GM21423 (cell line): ENCODE measurements at regions not wholly inside any gene's neighbourhood (a gene's known extent, or its start where the extent isn't known, plus 50 kb on each side); places are given as distances from the start of the nearest gene placed in this dataset.
"Not testable (repeated sequence)": the region's sequence is repeated elsewhere in the genome, so short reads cannot be mapped to it uniquely, and the experiment has no call there.

ENCODE experiments used
- ATAC-seq: cut with Tn5 transposase; IDR thresholded peaks from one replicate; pipeline ENCODE4 v1.9.1; 2021; ENCODE audit warnings: mild to moderate bottlenecking, moderate library complexity; ENCODE audit not compliant: unreplicated experiment

- no peak for ATAC-seq
These were observed 222.4 kb downstream of the ANTXR2 start for GRCh38 chr4:79850626-79851025.

GRCh38 chr4:79848329-79848728 lies 224.7 kb downstream of the ANTXR2 start:
- ATAC-seq = no peak

DNA sequence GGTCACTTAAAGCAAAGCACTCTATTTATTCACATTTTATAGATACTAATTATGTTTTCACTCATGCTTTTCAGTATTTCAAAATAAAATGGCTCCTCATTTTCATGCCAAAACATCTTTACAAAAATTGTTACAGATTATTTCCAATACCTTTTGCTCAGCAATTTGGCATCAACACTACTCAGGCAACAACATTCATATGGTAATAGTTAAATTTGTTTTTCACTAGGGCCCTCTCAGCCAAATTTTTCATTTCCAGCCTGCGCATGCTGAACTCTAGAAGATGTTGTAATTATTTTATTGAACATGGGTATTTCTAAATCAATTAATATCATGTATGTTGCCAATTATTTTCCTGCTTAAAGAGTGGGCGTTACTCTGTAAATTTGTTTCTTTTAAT lies 225.6 kb downstream of the ANTXR2 start:
- no peak for ATAC-seq

- ATAC-seq = no peak
These were observed 230.9 kb downstream of the ANTXR2 start for GRCh38 chr4:79842162-79842561.

DNA sequence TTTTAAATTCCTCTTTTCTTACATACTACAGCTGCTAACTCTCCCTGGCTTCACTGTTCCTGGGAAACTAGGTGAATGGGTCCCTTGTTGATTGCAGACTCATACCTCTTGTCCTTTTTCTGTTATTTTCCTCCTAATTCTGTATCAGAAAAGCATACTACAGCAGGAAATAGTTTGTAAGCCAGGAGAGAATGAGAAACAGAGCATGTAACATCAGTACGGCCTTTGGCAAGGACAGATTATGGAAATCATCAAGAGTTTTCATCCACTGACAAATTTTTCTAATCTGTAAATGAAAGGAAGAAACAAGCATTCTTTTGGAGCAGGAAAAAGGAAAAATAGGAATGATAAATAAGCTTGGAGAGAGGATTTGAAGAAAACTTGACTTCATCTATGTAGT lies 239.2 kb downstream of the ANTXR2 start:
- ATAC-seq = no peak

GRCh38 chr4:79831701-79832514 lies 241.1 kb downstream of the ANTXR2 start:
- ATAC-seq = no peak

DNA sequence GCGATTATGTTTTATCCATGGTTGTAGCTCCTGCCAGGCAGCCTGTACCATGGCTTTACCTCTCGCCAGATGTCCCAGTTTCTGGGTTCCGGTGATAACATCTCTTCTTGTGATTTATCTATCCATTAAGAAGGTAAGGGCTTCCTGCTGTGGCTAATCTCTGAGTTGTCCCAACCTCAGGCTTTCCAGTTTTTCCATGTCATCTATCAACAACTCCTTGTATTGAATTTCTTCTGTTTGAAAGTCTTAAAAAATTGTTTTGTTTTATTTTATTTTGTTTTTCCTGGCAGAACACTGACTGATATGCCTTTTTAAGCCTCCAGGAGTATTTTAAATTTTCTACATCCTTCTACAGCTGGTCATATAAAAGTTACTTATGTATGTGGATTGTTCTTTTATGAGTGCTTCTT lies 241.9 kb downstream of the ANTXR2 start:
- ATAC-seq = no peak

- no peak for ATAC-seq
These were observed 245.7 kb downstream of the ANTXR2 start for GRCh38 chr4:79827283-79827682.

DNA sequence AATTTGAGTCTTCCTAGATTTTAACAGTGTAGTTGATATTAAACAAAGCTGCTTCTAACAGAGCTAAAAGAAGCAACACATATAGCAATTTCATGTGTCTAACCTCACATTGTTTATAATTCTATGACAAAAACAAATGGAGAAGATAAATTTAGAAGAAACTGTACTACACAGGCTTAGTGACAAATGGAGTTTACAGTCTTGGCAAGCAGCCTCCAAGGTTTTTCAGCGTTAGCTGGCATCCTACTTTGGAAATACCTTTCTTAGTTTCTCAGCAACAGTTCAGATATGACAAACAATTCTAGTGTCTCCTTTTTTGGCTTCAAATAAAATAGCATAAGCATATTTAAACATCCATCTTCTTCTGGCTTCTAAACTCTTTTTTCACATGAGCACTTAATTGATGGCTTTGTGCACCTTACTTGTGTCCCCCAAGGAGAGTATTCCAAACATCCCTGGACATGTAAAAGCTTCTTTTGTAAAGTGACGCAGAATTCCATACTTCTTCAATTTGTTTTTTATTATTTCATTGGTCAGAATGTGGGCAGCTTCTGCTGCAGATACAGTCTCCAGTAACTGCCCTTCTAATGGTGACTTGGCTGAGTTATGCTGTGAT lies 249.8 kb downstream of the ANTXR2 start:
- no peak for ATAC-seq

GRCh38 chr4:79820427-79820826 lies 252.6 kb downstream of the ANTXR2 start:
- no peak for ATAC-seq

DNA sequence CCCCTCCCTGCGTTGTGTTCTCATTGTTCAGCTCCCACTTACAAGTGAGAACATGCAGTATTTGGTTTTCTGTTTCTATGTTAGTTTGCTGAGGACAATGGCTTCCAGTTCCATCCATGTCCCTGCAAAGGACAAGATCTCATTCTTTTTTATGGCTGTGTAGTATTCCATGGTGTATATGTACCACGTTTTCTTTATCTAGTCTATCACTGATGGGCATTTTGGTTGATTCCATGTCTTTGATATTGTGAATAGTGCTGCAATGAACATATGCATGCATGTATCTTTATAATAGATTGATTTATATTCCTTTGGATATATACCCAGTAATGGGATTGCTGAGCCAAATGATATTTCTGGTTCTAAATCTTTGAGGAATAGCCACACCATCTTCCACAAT lies 265.1 kb downstream of the ANTXR2 start:
- not testable (repeated sequence) for ATAC-seq

- ATAC-seq = no peak
These were observed 275.0 kb downstream of the ANTXR2 start for GRCh38 chr4:79798047-79798446.

GRCh38 chr4:79796948-79797347 lies 276.1 kb downstream of the ANTXR2 start:
- no peak for ATAC-seq

DNA sequence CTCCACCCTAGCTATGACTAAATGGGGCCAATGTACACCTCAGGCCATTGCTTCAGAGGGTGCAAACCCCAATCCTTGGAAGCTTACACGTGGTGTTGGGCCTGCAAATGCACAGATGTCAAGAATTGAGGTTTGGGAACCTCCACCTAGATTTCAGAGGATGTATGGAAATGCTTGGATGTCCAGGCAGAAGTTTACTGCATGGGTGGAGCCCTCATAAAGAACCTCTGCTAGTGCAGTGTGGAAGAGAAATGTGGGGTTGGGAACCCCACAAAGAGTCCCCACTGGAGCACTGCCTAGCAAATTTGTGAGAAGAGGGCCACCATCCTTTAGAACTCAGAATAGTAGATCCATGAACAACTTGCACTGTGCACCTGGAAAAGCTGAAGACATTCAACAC lies 284.1 kb downstream of the ANTXR2 start:
- no peak for ATAC-seq

- no peak for ATAC-seq
These were observed 292.9 kb downstream of the ANTXR2 start for GRCh38 chr4:79780129-79780528.

- ATAC-seq = no peak
These were observed 300.5 kb downstream of the ANTXR2 start for GRCh38 chr4:79772510-79772909.

DNA sequence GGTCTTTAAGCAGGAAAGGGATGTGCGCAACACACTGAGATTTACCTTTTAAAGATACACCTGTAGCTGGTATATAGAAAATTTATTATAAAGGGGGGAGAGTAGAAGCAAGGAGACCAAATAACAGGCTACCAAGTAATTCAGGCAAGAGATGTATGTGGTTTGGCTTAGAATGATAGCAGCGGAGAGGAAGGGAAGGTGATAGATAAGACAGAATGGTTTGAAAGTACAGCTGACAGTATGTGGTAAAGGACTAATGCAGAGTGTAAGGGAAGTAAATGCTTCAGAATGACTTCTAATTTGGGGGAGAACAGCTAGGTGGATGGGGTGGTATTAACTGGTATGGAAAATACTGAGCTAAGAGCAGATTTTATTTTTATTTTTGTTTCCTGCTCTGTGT lies 308.9 kb downstream of the ANTXR2 start:
- no peak for ATAC-seq

DNA sequence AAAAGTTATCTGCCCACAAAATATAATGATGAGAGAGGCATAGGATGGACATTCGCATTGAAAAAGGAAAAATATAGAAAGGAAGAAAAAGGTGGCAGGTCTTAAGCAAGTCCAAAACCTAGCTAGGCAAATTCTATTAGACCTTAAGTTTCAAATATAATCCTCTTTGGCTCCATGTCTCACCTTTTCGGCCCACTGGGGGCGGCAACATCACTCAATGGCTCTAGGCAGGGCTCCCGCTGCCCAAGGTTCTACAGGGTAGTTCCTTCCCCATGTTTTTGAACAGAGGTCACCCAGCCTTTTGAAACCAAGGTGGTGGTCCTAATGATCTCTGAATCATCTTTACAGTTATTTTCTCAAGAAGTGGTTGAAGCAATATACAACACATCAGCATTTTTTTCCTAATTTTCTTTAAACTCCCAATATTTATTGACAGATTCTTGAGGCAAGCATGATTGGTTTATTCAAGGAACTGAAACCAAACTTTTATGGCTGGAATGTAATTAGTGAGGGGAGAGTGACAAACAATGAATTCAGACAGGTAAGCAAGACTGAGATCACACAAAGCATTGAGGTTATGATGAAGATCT lies 309.4 kb downstream of the ANTXR2 start:
- no peak for ATAC-seq

DNA sequence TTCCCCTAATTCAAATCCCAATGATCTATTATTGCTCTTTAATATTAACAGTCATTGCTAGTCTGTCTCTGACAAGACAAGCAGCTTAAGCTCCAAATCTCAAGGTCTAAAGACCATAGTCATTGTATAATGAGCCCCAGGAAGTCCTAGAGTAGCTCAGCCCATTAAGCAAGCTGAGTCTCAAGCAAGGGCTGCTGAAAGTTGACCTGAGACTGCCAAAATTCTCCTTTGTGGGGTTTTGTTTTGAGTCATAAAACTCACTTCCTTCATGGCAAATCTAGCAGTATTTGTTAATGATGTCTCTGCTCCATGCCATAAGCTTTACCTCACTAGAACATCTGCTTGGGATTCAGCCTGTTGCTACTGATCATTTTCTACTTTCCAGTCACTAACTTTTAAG lies 313.2 kb downstream of the ANTXR2 start:
- ATAC-seq = no peak

- ATAC-seq = no peak
These were observed 315.4 kb downstream of the ANTXR2 start for GRCh38 chr4:79757600-79757999.

GRCh38 chr4:79756140-79756895 lies 316.7 kb downstream of the ANTXR2 start:
- ATAC-seq = no peak
